Esophagus muscularis mucosa (tissue), 4 donors: ENCODE measurements at regions not wholly inside any gene's neighbourhood (a gene's known extent, or its start where the extent isn't known, plus 50 kb on each side); places are given as distances from the start of the nearest gene placed in this dataset.
"Not testable (repeated sequence)": the region's sequence is repeated elsewhere in the genome, so short reads cannot be mapped to it uniquely, and the experiment has no call there.

ENCODE experiments used
- CTCF ChIP-seq, 3 experiments: fragments of 200-600 bp in 2 of 3; fragments of 450-650 bp in 1 of 3; sonication (generic) in 2 of 3; IDR thresholded peaks; one replicate each; pipeline ENCODE4 v1.5.1; 2017 to 2019; ENCODE audit warnings: antibody characterized with exemption in 3 of 3, mild to moderate bottlenecking in 2 of 3, moderate library complexity in 1 of 3
- EP300 ChIP-seq: sonication (generic); formaldehyde crosslinking; IDR thresholded peaks from one replicate; pipeline ENCODE4 v1.6.1; 2017; ENCODE audit warnings: antibody characterized with exemption
- POLR2A ChIP-seq: fragments of 450-650 bp; IDR thresholded peaks from one replicate; pipeline ENCODE4 v1.6.1; 2017; ENCODE audit warnings: antibody characterized with exemption, moderate library complexity, mild to moderate bottlenecking, low read depth

- not testable (repeated sequence) for TF ChIP-seq CTCF (IDR thresholded peaks at IDR 0.05); POLR2A; EP300
Measured at GRCh38 chr10:47600127-47600526, 76.7 kb upstream of the AGAP9 start.
